ENCODE measurements at regions not wholly inside any gene's neighbourhood (a gene's known extent, or its start where the extent isn't known, plus 50 kb on each side); places are given as distances from the start of the nearest gene placed in this dataset.

DNA sequence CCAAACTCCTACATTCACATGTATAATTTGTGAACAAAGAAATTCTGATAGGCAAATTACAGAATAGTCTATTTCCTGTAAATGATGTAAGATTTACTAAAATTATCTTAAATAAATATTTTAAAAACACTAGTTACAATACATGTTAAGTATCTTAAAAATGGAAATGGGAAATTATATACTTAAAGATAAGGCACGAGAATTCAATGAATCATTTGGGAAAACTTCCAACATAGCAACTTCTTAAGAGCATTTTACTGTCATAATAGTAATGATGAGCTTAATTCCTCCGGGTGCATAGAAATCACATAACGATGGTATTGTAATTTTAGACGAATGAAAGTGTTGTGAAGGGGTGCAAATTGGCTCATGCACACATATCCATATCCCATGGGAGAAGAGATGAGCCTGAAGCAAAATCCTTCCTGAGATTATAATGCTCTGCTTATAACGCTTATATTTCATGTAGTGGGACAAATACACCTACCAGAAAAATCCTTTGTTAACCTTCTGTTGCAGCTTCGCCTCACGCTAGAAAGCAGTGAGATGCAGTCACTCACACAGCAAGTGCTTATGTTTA is 873.5 kb downstream of the PDHA2 start:
- H3K27ac ChIP-seq: no peak overlapping the region
- ATAC-seq (no peak), DNase-seq (no peak)
- no peak overlapping the region for H3K4me3 ChIP-seq
- no peaks in the 10 kb centered on the region for H3K27me3 ChIP-seq
- no peaks in the 10 kb centered on the region for H3K4me1 ChIP-seq
- in situ Hi-C loops (cut with MboI; ENCODE audit: low sequenced_read_pairs in 4 of 4) (no loop called here), intact Hi-C loops (cut with DNase I; ENCODE audit: low total_unique reads) (no loop called here)
- no peaks in the 10 kb centered on the region for H3K36me3 ChIP-seq
- TF ChIP-seq, protein P1, sequence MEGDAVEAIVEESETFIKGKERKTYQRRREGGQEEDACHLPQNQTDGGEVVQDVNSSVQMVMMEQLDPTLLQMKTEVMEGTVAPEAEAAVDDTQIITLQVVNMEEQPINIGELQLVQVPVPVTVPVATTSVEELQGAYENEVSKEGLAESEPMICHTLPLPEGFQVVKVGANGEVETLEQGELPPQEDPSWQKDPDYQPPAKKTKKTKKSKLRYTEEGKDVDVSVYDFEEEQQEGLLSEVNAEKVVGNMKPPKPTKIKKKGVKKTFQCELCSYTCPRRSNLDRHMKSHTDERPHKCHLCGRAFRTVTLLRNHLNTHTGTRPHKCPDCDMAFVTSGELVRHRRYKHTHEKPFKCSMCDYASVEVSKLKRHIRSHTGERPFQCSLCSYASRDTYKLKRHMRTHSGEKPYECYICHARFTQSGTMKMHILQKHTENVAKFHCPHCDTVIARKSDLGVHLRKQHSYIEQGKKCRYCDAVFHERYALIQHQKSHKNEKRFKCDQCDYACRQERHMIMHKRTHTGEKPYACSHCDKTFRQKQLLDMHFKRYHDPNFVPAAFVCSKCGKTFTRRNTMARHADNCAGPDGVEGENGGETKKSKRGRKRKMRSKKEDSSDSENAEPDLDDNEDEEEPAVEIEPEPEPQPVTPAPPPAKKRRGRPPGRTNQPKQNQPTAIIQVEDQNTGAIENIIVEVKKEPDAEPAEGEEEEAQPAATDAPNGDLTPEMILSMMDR (IDR thresholded peaks at IDR 0.05 in 4 of 5, conservative IDR thresholded peaks at IDR 0.05 in 1 of 5): no peak
- no peak for TF ChIP-seq POLR2A (IDR thresholded peaks at IDR 0.05)
- no peaks in the 10 kb centered on the region for H3K9me3 ChIP-seq

DNA sequence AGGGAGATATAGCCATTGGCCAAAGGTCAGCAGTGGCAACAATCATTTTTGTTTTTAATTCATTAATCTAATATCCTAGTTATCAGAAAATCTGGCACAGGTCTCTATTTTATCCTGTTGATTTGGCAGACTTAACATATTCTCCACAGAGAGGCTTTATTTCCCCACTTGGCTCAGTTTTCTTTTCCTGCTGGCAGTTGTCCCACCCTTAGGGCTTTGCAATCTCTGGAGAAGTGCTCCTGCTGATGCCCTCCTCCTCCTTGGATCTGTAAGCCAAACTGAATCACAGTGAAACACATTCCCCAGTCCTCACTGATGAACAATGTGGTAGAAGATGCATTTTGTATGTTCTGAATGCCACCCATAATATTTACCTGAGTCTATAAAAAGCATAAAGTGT is 889.7 kb downstream of the PDHA2 start:
- intact Hi-C loops (cut with DNase I; ENCODE audit: low total_unique reads) (no loop called here), in situ Hi-C loops (cut with MboI; ENCODE audit: low sequenced_read_pairs in 4 of 4) (no loop called here)
- no peaks in the 10 kb centered on the region for H3K4me1 ChIP-seq
- no peak for ATAC-seq
- H3K36me3 ChIP-seq: no peaks in the 10 kb centered on the region
- TF ChIP-seq POLR2A (IDR thresholded peaks at IDR 0.05): no peak
- TF ChIP-seq, protein P1 (IDR thresholded peaks at IDR 0.05 in 4 of 5, conservative IDR thresholded peaks at IDR 0.05 in 1 of 5): no peak
- DNase-seq: no peak
- H3K4me3 ChIP-seq: no peak overlapping the region
- H3K9me3 ChIP-seq: no peaks in the 10 kb centered on the region
- no peaks in the 10 kb centered on the region for H3K27me3 ChIP-seq
- H3K27ac ChIP-seq: no peak overlapping the region

- Histone ChIP-seq H3K4me3 (no peak overlapping the region), H3K36me3 (no peaks in the 10 kb centered on the region), H3K27me3 (no peaks in the 10 kb centered on the region), H3K27ac (no peak overlapping the region), H3K4me1 (no peaks in the 10 kb centered on the region), H3K9me3 (no peaks in the 10 kb centered on the region)
- in situ Hi-C loops (cut with MboI; ENCODE audit: low sequenced_read_pairs in 4 of 4): no loop called here
- intact Hi-C loops (cut with DNase I; ENCODE audit: low total_unique reads): no loop called here
- DNase-seq (no peak), ATAC-seq (no peak)
- TF ChIP-seq, protein P1 (IDR thresholded peaks at IDR 0.05 in 4 of 5, conservative IDR thresholded peaks at IDR 0.05 in 1 of 5): no peak
- no peak for TF ChIP-seq POLR2A (IDR thresholded peaks at IDR 0.05)
Measured at GRCh38 chr4:96730432-96730831, 890.5 kb downstream of the PDHA2 start.

- Histone ChIP-seq H3K36me3 (no peaks in the 10 kb centered on the region), H3K27ac (no peak overlapping the region), H3K27me3 (no peaks in the 10 kb centered on the region), H3K9me3 (no peaks in the 10 kb centered on the region), H3K4me1 (no peaks in the 10 kb centered on the region), H3K4me3 (no peak overlapping the region)
- in situ Hi-C loops (cut with MboI; ENCODE audit: low sequenced_read_pairs in 4 of 4): no loop called here
- TF ChIP-seq, protein P1 (IDR thresholded peaks at IDR 0.05 in 4 of 5, conservative IDR thresholded peaks at IDR 0.05 in 1 of 5): no peak
- no peak for TF ChIP-seq POLR2A (IDR thresholded peaks at IDR 0.05)
- ATAC-seq: no peak
- intact Hi-C loops (cut with DNase I; ENCODE audit: low total_unique reads): no loop called here
- no peak for DNase-seq
Measured at GRCh38 chr4:96736352-96736889, 896.5 kb downstream of the PDHA2 start.

- Histone ChIP-seq H3K9me3 (no peaks in the 10 kb centered on the region), H3K36me3 (no peaks in the 10 kb centered on the region), H3K27me3 (no peaks in the 10 kb centered on the region), H3K4me3 (no peak overlapping the region), H3K27ac (no peak overlapping the region), H3K4me1 (no peaks in the 10 kb centered on the region)
- DNase-seq: no peak
- ATAC-seq: no peak
- intact Hi-C loops (cut with DNase I; ENCODE audit: low total_unique reads): no loop called here
- TF ChIP-seq POLR2A (IDR thresholded peaks at IDR 0.05): no peak
- TF ChIP-seq, protein P1 (IDR thresholded peaks at IDR 0.05 in 4 of 5, conservative IDR thresholded peaks at IDR 0.05 in 1 of 5): no peak
- in situ Hi-C loops (cut with MboI; ENCODE audit: low sequenced_read_pairs in 4 of 4): no loop called here
Measured at GRCh38 chr4:96739101-96739500, 899.2 kb downstream of the PDHA2 start.
